A549 (cell line): ENCODE measurements at regions not wholly inside any gene's neighbourhood (a gene's known extent, or its start where the extent isn't known, plus 50 kb on each side); places are given as distances from the start of the nearest gene placed in this dataset.
A peak's percentile ranks its signal among the peaks of the same experiment; 100 is the strongest.

Experiments
- ATAC-seq, 2 experiments: fragments of 200-7000 bp in 1 of 2; fragments of >200 bp in 1 of 2; cut with Nextera tagmentation in 1 of 2; cut with Tn5 transposase in 1 of 2; 3 replicates each; pipeline versions ENCODE4 v1.8.0 to v1.9.1; 2018 to 2020; ENCODE audit warnings: mild to moderate bottlenecking in 1 of 2, moderate library complexity in 1 of 2
- CTCF ChIA-PET: fragments of 300-600 bp; sonication (Branson Sonifier 250); formaldehyde crosslinking; extraction: SDS; loops from one replicate; lab custom pipeline; 2021; ENCODE audit warnings: antibody characterized with exemption, inconsistent platforms; lab: Yijun Ruan, JAX
- POLR2A ChIA-PET: fragments of 350-600 bp; formaldehyde crosslinking; extraction: SDS; loops from one replicate; lab custom pipeline; 2021; ENCODE audit warnings: antibody characterized with exemption, inconsistent platforms; lab: Yijun Ruan, JAX
- DNase-seq, 2 experiments: peaks; one replicate each; pipeline versions ENCODE4 v3.0.0 to v3.0.0-alpha.2; 2011 to 2016; ENCODE audit warnings: low read depth in 1 of 2, low spot score in 1 of 2
- FAIRE-seq: peaks from 2 replicates; lab custom pipeline; 2011; peaks lifted over from hg19 to GRCh38; lab: Jason Lieb, UNC
- H3K27ac ChIP-seq, 2 experiments: fragments of >200 bp; sonication (Bioruptor Twin); formaldehyde crosslinking; 3 replicates each; pipeline ENCODE4 v1.5.1; 2016 to 2017
- H3K4me1 ChIP-seq: fragments of >200 bp; sonication (Bioruptor Twin); formaldehyde crosslinking; 3 replicates; pipeline ENCODE4 v1.6.1; 2016
- H3K4me2 ChIP-seq: fragments of >200 bp; sonication (Bioruptor Twin); formaldehyde crosslinking; 3 replicates; pipeline ENCODE4 v1.6.1; 2016
- H3K4me3 ChIP-seq: fragments of >200 bp; sonication (Bioruptor Twin); formaldehyde crosslinking; 3 replicates; pipeline ENCODE4 v1.5.1; 2016
- H3K9me3 ChIP-seq: fragments of >200 bp; sonication (Bioruptor Twin); formaldehyde crosslinking; 3 replicates; pipeline ENCODE4 v1.6.1; 2016
- CBX2 ChIP-seq: fragments of 200-600 bp; sonication (generic); IDR thresholded peaks from 2 replicates; pipeline ENCODE4 v1.6.1; 2016; ENCODE audit warnings: low read depth, mild to moderate bottlenecking, borderline replicate concordance
- CBX8 ChIP-seq: fragments of 200-600 bp; sonication (generic); IDR thresholded peaks from 2 replicates; pipeline ENCODE4 v1.6.1; 2016
- EP300 ChIP-seq, 2 experiments: fragments of >200 bp; sonication (Bioruptor Twin); formaldehyde crosslinking; IDR thresholded peaks; 2 replicates in 1 of 2; 3 replicates in 1 of 2; pipeline ENCODE4 v1.6.1; 2016 to 2017
- ESRRA ChIP-seq: fragments of 150-350 bp; IDR thresholded peaks from 2 replicates; pipeline ENCODE4 v1.6.1; 2014; ENCODE audit warnings: mild to moderate bottlenecking, low read length, borderline replicate concordance
- FOSB ChIP-seq: fragments of 250-450 bp; sonication (Bioruptor Pico); IDR thresholded peaks from 2 replicates; pipeline ENCODE4 v1.5.0; 2020; ENCODE audit warnings: mild to moderate bottlenecking, moderate library complexity
- FOSL2 ChIP-seq, 2 experiments: fragments of 450-650 bp in 1 of 2; fragments of >200 bp in 1 of 2; sonication (Bioruptor Twin) in 1 of 2; formaldehyde crosslinking; IDR thresholded peaks; 2 replicates each; pipeline versions ENCODE4 v1.5.0 to v1.6.1; 2016 to 2020; ENCODE audit warnings: mild to moderate bottlenecking in 1 of 2, moderate library complexity in 1 of 2
- FOXS1 ChIP-seq: fragments of 250-450 bp; sonication (Bioruptor Pico); IDR thresholded peaks from 2 replicates; pipeline ENCODE4 v1.5.0; 2020; ENCODE audit warnings: mild to moderate bottlenecking, moderate library complexity
- GATA3 ChIP-seq: IDR thresholded peaks from 2 replicates; pipeline ENCODE4 v1.6.1; 2012; ENCODE audit warnings: borderline replicate concordance
- HEYL ChIP-seq: fragments of 250-450 bp; sonication (Bioruptor Pico); IDR thresholded peaks from 2 replicates; pipeline ENCODE4 v1.8.0; 2021; ENCODE audit warnings: mild to moderate bottlenecking, moderate library complexity
- HMGXB4 ChIP-seq: fragments of 250-450 bp; sonication (Bioruptor Pico); IDR thresholded peaks from 2 replicates; pipeline ENCODE4 v1.5.0; 2021; ENCODE audit warnings: mild to moderate bottlenecking, moderate library complexity, borderline replicate concordance
- HOXA7 ChIP-seq: fragments of 250-450 bp; sonication (Bioruptor Pico); IDR thresholded peaks from 2 replicates; pipeline ENCODE4 v1.5.0; 2020; ENCODE audit warnings: mild to moderate bottlenecking, moderate library complexity
- KDM1A ChIP-seq: fragments of 200-600 bp; sonication (generic); IDR thresholded peaks from 2 replicates; pipeline ENCODE4 v1.6.1; 2016; ENCODE audit warnings: low read depth, mild to moderate bottlenecking
- KDM5A ChIP-seq: fragments of 200-600 bp; sonication (generic); IDR thresholded peaks from 2 replicates; pipeline ENCODE4 v1.6.1; 2016; ENCODE audit warnings: antibody characterized with exemption, mild to moderate bottlenecking
- MAX ChIP-seq: IDR thresholded peaks from 2 replicates; pipeline ENCODE4 v1.6.1; 2012
- MAZ ChIP-seq: fragments of 150-350 bp; IDR thresholded peaks from 2 replicates; pipeline ENCODE4 v1.6.1; 2014; ENCODE audit warnings: antibody characterized with exemption, low read depth, low read length, borderline replicate concordance
- MYC ChIP-seq: IDR thresholded peaks from 2 replicates; pipeline ENCODE4 v1.6.1; 2012; ENCODE audit warnings: mild to moderate bottlenecking, inconsistent platforms, low read length, improper control_type of control experiment, borderline replicate concordance
- NR3C1 ChIP-seq: fragments of >200 bp; sonication (Bioruptor Twin); formaldehyde crosslinking; IDR thresholded peaks from 3 replicates; pipeline ENCODE4 v1.6.1; 2017
- PHF8 ChIP-seq: fragments of 200-600 bp; sonication (generic); IDR thresholded peaks from 2 replicates; pipeline ENCODE4 v1.6.1; 2016; ENCODE audit warnings: low read depth, mild to moderate bottlenecking, antibody characterized with exemption, moderate library complexity, borderline replicate concordance
- POLR2AphosphoS2 ChIP-seq: conservative IDR thresholded peaks from 2 replicates; pipeline ENCODE4 v1.6.1; 2012; ENCODE audit warnings: low read length, improper control_type of control experiment, inconsistent platforms
- RCOR1 ChIP-seq: fragments of 150-350 bp; IDR thresholded peaks from 2 replicates; pipeline ENCODE4 v1.6.1; 2014; ENCODE audit warnings: antibody characterized with exemption, low read length, low read depth
- SMC3 ChIP-seq: fragments of >200 bp; sonication (Bioruptor Twin); formaldehyde crosslinking; IDR thresholded peaks from 3 replicates; pipeline ENCODE4 v1.6.1; 2018; ENCODE audit warnings: inconsistent platforms
- TFCP2L1 ChIP-seq: fragments of 250-450 bp; sonication (Bioruptor Pico); IDR thresholded peaks from 2 replicates; pipeline ENCODE4 v1.5.0; 2021; ENCODE audit warnings: mild to moderate bottlenecking
- ZC3H11A ChIP-seq: fragments of 450-650 bp; IDR thresholded peaks from 2 replicates; pipeline ENCODE4 v1.6.1; 2014; ENCODE audit warnings: antibody characterized with exemption, mild to moderate bottlenecking
- ZSCAN20 ChIP-seq: fragments of 250-450 bp; sonication (Bioruptor Pico); IDR thresholded peaks from 2 replicates; pipeline ENCODE4 v1.8.0; 2022; ENCODE audit warnings: mild to moderate bottlenecking, moderate library complexity
- WGBS: methylation state at CpG from one replicate; pipeline ENCODE4 v1.1.6; 2017; ENCODE audit errors: missing lambda C conversion rate; 5-methylcytosine and 5-hydroxymethylcytosine counted together
- TF ChIP-seq, protein P1 (sequence below): fragments of 200-600 bp; sonication (generic); IDR thresholded peaks from 2 replicates; pipeline ENCODE4 v1.6.1; 2016; ENCODE audit warnings: antibody characterized with exemption, mild to moderate bottlenecking, moderate library complexity
- TF ChIP-seq, protein P2 (sequence below): IDR thresholded peaks from 2 replicates; pipeline ENCODE4 v1.6.1; 2012; ENCODE audit warnings: low read depth, borderline replicate concordance
- TF ChIP-seq, protein P3 (sequence below): fragments of >200 bp; sonication (Bioruptor Twin); formaldehyde crosslinking; IDR thresholded peaks from 3 replicates; pipeline ENCODE4 v1.6.1; 2016

GRCh38 chr4:107292979-107293378 is 256.9 kb upstream of the DKK2 start:
- Histone ChIP-seq H3K4me3 (no peak overlapping the region), H3K4me2 (no peak overlapping the region), H3K9me3 (no peaks in the 10 kb centered on the region), H3K4me1 (no peaks in the 10 kb centered on the region), H3K27ac (no peak overlapping the region)
- TF ChIP-seq KDM5A (no peak), MAX (no peak), HOXA7 (no peak)
- ChIA-PET CTCF (no interaction called here), POLR2A (no interaction called here)
- FAIRE-seq (no peak), ATAC-seq (no peak), DNase-seq (no peak)
- WGBS = 6% methylated on average over 4 of the region's 4 CpGs

DNA sequence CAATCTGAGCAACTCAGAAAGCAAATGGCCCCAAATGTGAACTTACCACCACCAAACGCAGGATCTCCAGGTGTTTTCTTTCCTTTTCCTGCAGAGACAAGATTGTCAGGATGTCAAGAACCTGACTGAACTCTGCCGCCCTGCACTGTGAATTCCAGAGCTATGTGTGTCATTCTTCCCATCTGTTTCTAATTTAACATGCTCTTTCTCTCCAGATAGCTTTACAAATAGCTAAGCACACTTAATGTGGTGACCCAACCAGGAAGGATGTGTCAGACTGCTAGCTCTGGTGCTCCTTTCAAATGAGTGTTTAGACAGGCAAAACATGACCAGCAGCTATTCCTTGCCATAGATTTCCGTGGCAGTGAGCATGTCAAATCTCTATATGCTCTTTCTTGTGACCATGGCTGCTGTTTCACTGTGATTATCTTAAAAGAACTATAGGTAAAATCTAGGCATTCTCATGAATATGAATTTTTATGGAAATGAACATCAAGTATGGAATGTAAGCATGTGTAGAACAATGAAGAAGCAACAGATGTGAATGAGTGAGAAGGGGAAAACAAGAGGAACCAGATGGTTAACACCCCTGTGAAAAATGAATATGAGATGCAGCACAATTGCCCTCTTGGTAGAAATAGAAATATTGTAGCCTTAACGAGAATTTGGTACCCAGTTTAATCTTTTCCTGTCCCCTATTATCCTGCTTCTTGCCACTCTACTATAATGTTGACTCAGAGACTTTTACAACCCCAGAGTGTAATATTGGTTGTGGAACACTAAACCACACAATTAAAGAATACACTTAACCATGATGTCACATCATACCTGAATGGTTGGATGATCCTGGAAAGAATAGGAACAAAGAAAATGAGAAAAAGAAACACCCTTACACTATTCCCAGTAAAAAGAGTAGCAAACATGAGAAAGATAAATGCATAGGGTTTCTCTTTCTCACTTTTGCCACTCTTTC is 247.8 kb upstream of the DKK2 start:
- ATAC-seq = no peak
- Histone ChIP-seq H3K4me1 (no peaks in the 10 kb centered on the region), H3K27ac (no peak overlapping the region), H3K4me3 (no peak overlapping the region), H3K9me3 (no peaks in the 10 kb centered on the region), H3K4me2 (no peak overlapping the region)
- no peak for FAIRE-seq
- TF ChIP-seq GATA3 = no peak
- TF ChIP-seq, protein P1, sequence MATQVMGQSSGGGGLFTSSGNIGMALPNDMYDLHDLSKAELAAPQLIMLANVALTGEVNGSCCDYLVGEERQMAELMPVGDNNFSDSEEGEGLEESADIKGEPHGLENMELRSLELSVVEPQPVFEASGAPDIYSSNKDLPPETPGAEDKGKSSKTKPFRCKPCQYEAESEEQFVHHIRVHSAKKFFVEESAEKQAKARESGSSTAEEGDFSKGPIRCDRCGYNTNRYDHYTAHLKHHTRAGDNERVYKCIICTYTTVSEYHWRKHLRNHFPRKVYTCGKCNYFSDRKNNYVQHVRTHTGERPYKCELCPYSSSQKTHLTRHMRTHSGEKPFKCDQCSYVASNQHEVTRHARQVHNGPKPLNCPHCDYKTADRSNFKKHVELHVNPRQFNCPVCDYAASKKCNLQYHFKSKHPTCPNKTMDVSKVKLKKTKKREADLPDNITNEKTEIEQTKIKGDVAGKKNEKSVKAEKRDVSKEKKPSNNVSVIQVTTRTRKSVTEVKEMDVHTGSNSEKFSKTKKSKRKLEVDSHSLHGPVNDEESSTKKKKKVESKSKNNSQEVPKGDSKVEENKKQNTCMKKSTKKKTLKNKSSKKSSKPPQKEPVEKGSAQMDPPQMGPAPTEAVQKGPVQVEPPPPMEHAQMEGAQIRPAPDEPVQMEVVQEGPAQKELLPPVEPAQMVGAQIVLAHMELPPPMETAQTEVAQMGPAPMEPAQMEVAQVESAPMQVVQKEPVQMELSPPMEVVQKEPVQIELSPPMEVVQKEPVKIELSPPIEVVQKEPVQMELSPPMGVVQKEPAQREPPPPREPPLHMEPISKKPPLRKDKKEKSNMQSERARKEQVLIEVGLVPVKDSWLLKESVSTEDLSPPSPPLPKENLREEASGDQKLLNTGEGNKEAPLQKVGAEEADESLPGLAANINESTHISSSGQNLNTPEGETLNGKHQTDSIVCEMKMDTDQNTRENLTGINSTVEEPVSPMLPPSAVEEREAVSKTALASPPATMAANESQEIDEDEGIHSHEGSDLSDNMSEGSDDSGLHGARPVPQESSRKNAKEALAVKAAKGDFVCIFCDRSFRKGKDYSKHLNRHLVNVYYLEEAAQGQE = no peak
- no peak for TF ChIP-seq MAZ
- TF ChIP-seq ZC3H11A = no peak
- TF ChIP-seq SMC3 = no peak
- no peak for TF ChIP-seq NR3C1
- TF ChIP-seq FOXS1 (CRISPR knock-in tag) = no peak
- TF ChIP-seq ESRRA = no peak
- no peak for TF ChIP-seq CBX8
- TF ChIP-seq, protein P2, sequence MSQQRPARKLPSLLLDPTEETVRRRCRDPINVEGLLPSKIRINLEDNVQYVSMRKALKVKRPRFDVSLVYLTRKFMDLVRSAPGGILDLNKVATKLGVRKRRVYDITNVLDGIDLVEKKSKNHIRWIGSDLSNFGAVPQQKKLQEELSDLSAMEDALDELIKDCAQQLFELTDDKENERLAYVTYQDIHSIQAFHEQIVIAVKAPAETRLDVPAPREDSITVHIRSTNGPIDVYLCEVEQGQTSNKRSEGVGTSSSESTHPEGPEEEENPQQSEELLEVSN = no peak
- no peak for TF ChIP-seq MYC
- no peak for TF ChIP-seq HEYL (CRISPR knock-in tag)
- TF ChIP-seq, protein P3, sequence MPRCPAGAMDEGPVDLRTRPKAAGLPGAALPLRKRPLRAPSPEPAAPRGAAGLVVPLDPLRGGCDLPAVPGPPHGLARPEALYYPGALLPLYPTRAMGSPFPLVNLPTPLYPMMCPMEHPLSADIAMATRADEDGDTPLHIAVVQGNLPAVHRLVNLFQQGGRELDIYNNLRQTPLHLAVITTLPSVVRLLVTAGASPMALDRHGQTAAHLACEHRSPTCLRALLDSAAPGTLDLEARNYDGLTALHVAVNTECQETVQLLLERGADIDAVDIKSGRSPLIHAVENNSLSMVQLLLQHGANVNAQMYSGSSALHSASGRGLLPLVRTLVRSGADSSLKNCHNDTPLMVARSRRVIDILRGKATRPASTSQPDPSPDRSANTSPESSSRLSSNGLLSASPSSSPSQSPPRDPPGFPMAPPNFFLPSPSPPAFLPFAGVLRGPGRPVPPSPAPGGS = no peak
- TF ChIP-seq CBX2 = no peak
- no peak for TF ChIP-seq ZSCAN20
- ChIA-PET CTCF (no interaction called here), POLR2A (no interaction called here)
- peak in 1 of 2 experiments; percentile 2 for DNase-seq
- WGBS = 1% methylated on average over 4 of the region's 4 CpGs

DNA sequence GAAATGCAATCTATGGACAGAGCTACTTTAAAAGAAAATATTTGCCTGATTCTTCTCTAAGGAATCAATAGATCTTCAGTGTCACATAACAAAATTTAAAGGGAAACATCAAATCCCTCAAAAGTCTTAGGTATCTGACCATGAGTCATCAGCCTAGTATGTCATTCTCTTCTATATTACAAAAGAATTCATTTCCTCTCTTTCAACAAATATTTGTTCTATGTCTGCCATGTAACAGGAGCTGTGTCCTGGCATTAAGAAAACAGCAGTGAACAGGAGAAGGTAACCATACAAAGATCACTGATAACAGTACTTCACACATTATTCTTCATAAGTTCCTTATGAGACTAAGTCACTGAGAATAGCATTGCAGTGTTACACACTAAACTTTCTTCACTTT is 243.6 kb upstream of the DKK2 start:
- Histone ChIP-seq H3K4me2 (0 out of 3 replicates have a peak overlapping the region, but pooled peaks have one; percentile 5), H3K9me3 (no peaks in the 10 kb centered on the region), H3K27ac (no peak overlapping the region), H3K4me1 (no peaks in the 10 kb centered on the region), H3K4me3 (no peak overlapping the region)
- TF ChIP-seq FOSB (CRISPR knock-in tag) (no peak), HMGXB4 (CRISPR knock-in tag) (no peak), FOSL2 (IDR thresholded peaks at IDR 0.05) (no peak), FOSL2 (CRISPR knock-in tag; IDR thresholded peaks at IDR 0.05) (peak; percentile 66), KDM1A (no peak), GATA3 (0 out of 2 replicates have a peak, but pooled peaks have one; percentile 19), RCOR1 (no peak), PHF8 (no peak), TFCP2L1 (CRISPR knock-in tag) (no peak), POLR2AphosphoS2 (no peak), EP300 (IDR thresholded peaks at IDR 0.05) (no peak)
- FAIRE-seq (no peak), ATAC-seq (peak in 1 of 2 experiments; percentile 53; a peak in 2 of 6 replicates), DNase-seq (peak in 1 of 2 experiments; percentile 16)
- ChIA-PET POLR2A (no interaction called here), CTCF (interaction anchor here (0.6 kb wide), 1 partner anchor 383 kb away, joined by 3 read pairs; no protein-coding TSS in a partner anchor)
